HG02798 (cell line): ENCODE measurements at regions not wholly inside any gene's neighbourhood (a gene's known extent, or its start where the extent isn't known, plus 50 kb on each side); places are given as distances from the start of the nearest gene placed in this dataset.
"Not testable (repeated sequence)": the region's sequence is repeated elsewhere in the genome, so short reads cannot be mapped to it uniquely, and the experiment has no call there.

Experiments
- ATAC-seq: cut with Tn5 transposase; IDR thresholded peaks from one replicate; pipeline ENCODE4 v1.9.1; 2021; ENCODE audit warnings: mild to moderate bottlenecking; ENCODE audit not compliant: unreplicated experiment, poor library complexity

DNA sequence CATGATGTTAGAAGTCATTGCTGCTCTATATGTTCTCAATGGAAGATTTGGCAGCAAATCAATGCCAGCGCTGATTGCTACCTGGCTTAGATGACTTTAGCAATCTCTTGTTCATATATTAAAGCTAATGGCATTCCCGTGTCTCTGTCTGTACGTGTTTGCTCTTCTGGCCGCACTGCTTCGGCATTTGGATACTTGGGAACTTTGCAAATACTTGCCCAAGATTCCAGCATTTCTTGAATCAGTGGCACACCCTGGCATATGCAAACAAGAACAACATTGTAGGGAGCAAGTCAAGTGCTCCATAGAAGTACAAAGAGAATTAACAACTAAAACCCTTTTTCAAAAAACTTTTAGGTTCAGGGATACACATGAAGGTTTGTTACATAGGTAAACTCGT, 128.9 kb upstream of the TMEM164 start:
- no peak for ATAC-seq

GRCh38 chrX:109874548-109874947, 128.4 kb upstream of the TMEM164 start:
- ATAC-seq = no peak

- ATAC-seq = no peak
Observed at GRCh38 chrX:109875831-109876230, 127.1 kb upstream of the TMEM164 start.

GRCh38 chrX:109878236-109878635, 124.7 kb upstream of the TMEM164 start:
- ATAC-seq = no peak

DNA sequence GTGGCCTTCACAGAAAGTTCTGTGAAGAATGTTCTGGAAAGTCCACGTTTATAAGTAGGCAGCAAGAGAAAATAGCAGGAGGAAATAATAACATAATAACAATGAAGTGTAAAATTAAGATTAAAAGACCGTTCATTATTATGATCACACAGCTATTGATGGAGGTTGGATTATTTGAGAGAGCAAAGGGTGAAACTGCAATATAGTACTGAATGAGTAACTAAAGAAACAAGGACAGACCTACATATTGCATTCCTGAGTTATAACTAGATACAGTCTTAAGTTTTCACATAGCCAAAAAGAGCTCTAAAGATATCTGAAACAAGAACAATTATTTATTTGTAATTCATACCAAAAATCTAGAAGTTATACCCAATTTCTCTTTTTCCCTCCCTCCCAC, 122.9 kb upstream of the TMEM164 start:
- no peak for ATAC-seq

DNA sequence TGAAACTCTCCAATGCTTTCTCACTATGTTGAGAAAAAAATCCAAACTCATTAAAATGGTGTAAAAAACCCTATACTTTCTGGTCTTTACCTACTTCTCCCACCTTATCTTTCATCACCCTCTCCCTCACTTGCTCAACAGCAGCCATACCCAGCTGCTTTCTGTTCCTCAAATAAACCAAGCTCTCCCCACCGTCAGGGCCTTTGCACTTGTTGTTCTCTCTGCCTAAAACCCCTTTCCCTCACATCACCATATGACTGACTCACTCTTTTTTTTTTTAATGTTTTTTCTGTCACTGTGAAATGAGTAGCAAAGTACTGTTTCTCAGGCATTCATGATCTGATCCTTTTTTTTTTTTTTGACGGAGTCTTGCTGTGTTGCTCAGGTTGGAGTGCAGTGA, 122.3 kb upstream of the TMEM164 start:
- ATAC-seq = peak; percentile 91

DNA sequence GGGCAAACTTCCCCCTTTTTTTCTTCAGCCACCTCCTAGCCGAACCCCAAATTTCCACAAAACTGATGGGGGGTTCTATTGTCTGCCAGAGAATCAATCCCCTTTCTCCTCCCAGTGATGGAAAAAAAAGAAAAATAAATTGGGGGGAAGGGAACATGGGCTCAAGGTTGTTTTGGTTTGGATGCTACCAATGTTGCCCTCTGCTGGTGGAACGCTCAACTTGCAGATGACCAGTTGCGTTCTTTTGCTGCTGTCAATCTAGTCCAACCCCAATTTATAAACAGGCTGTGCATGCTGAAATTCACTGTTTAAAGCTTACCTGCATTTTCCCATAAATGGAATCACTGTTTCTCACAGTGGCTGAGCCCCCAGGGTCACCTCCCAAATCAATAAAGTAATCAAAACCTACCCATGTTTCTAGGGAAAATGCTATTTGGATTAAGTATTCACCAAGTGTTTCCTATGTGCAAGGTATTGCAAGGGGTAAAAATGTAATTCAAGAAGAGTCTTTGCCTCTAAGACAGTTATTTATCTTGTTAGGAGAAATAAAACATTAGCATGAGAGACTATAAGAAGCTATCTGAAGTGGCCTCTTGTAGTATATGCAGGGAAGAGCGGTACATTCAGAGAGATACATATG, 116.7 kb upstream of the TMEM164 start:
- no peak for ATAC-seq

GRCh38 chrX:109889289-109890006, 113.5 kb upstream of the TMEM164 start:
- ATAC-seq = peak; percentile 46

DNA sequence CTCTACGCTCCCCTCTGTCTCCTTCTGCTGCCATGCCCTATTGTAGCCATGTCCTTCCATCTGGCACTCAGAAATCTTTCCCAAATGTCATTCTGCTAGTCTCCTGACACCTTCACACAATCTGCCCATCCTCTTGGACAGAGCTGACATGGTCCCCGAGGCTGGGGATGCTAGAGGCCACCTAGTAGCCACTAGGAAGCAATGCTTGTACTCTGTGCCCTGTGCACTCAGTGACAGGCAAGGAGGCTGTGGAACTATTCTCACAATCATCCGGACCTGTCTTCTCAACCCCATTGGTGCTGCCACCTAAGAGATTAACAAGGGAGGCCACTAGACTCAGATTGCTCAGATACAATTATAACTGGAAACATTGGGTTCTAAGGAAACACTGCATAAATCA, 112.6 kb upstream of the TMEM164 start:
- ATAC-seq = no peak

DNA sequence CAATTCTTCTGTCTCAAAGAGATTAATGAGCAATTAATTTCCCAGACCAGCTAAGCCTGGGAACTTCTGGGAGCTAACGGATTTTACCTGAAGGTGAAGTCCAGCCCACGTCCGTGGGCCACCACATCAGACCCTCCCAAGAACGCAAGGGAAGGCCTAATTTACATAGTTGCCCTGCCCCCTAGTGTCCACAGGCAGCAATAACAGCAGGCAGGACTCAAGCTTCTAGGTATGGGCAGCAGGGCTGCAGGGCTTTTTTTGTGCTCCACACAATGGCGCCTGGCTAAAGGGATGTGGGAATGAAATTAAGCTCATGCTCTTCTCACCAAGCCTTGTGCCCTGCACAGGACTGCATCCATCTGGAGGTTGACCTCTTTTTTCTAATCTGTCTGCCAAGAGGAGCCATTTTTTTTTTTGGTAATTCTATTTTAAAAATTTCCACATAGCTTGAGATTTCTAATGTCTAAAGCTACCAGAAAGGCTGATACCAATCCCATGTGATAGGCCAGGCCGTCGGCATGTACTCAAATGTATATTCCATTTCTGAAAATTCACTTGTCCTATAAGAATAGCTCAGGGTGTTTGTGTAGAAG, 111.9 kb upstream of the TMEM164 start:
- ATAC-seq = peak; percentile 78

DNA sequence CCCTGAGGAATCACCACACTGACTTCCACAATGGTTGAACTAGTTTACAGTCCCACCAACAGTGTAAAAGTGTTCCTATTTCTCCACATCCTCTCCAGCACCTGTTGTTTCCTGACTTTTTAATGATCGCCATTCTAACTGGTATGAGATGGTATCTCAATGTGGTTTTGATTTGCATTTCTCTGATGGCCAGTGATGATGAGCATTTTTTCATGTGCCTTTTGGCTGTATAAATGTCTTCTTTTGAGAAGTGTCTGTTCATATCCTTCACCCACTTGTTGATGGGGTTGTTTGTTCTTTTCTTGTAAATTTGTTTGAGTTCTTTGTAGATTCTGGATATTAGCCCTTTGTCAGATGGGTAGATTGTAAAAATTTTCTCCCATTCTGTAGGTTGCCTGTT, 106.9 kb upstream of the TMEM164 start:
- not testable (repeated sequence) for ATAC-seq

DNA sequence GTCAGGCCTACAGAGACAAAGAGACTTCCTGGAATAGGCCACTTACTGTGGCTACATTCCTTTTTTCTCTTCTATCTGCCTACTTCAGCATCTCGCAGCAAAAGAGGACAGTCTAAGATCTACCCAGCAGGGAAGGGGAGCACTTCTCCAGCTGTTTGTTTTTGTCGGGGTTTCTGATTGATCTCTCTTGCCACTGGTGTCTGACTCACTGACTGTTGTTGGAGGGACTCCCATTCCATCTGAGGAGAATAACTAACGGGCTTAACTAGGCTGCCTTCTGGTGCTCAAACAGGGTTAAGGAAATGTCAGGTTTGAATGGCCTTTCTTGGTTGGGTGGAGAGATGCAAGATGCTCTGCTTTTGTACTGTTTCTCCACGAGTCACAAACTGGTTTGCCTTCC, 100.2 kb upstream of the TMEM164 start:
- ATAC-seq = no peak

- no peak for ATAC-seq
Observed at GRCh38 chrX:109911046-109911445, 91.9 kb upstream of the TMEM164 start.

DNA sequence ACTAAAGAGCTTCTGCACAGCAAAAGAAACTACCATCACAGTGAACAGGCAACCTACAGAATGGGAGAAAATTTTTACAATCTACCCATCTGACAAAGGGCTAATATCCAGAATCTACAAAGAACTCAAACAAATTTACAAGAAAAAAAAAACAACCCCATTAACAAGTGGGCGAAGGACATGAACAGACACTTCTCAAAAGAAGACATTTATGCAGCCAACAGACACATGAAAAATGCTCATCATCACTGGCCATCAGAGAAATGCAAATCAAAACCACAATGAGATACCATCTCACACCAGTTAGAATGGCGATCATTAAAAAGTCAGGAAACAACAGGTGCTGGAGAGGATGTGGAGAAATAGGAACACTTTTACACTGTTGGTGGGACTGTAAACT, 89.9 kb upstream of the TMEM164 start:
- not testable (repeated sequence) for ATAC-seq

DNA sequence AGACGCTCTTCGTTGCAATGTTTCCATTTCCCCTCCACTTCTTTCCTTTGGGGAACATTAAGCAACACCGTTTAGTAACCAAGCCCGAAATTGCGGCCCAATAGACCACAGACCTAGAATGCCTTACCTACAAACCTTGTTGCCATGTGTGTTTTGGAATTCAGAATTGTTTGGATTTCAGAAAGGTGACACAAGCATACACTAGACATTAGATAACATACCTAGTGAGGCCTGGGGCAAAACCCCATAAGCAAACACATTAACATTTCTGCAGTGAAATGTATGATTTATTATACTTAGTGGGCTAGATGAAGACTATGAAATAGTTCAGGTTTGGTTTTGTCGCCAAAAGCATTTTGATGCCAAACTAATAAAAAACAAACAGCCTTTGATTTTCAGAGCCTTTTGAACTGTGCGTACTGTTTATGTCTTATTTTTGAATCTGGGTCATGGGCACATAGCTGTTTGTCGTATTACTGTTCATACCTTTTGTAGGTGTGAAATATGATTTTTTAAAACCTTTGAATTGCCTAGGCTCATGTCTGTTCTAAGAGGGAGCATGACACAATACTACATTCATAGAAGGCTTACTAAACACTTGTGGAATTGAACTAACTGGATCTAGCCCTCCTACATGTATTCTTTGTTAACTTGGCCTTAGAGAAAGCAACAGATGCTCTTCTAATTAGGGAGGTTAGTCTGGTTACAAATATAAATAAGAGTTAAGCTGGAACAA, 88.6 kb upstream of the TMEM164 start:
- ATAC-seq = no peak

DNA sequence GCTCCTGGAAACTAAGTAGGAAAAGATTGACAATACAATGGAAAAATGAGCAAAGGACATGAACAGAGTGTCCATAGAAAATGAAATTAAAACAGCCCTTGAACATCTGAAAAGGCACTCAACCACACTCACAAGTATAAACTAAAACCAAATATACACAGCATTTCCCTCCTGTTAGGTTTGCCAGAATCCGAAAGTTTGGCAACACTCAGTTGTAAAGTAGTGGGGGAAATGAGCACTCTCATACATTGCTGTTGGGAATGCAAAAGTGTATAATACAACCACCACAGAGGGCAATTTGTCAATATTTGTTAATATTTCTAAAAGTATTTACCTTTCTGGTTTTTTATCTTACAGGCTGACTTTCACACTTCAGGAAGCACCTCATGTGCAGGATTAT, 84.2 kb upstream of the TMEM164 start:
- ATAC-seq = no peak

DNA sequence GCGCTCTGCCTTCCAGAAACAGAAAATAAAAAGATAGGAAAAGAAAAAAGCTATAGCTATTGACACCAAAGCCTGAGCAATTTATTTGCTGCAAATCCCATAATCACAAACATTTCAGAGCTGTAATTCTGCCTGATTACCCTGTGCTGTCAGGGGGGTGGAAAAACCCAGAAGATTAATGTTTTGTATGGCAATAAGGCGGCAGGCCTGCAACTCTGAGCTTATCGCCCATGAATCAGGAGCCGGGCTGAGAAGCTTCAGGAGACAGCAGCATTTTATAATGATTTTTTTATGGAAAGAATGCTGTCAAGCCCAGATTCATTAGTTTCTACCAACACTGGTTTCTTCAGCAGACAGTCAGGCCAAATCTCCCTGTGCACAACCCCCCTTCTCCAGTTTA, 82.6 kb upstream of the TMEM164 start:
- no peak for ATAC-seq

- no peak for ATAC-seq
Observed at GRCh38 chrX:109920868-109921267, 82.0 kb upstream of the TMEM164 start.

DNA sequence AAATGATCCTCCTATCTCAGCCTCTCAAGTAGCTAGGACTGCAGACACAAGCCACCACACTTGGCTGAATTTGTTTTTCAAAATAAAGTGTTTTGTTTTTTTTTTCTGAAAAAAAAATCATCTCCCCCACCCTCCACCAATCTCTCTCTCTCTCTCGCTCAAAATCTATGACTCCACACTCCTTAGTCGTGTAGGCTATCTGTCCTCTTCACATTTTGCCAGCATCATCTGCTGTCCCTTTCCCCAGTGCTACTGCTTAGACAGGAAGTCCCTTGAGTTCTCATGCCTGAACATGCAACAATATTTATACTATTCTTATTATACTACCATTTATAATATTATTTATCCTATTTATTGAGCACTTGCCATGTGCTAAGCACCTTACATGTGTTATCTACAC, 80.7 kb upstream of the TMEM164 start:
- no peak for ATAC-seq

- not testable (repeated sequence) for ATAC-seq
Observed at GRCh38 chrX:109925003-109925402, 77.9 kb upstream of the TMEM164 start.

DNA sequence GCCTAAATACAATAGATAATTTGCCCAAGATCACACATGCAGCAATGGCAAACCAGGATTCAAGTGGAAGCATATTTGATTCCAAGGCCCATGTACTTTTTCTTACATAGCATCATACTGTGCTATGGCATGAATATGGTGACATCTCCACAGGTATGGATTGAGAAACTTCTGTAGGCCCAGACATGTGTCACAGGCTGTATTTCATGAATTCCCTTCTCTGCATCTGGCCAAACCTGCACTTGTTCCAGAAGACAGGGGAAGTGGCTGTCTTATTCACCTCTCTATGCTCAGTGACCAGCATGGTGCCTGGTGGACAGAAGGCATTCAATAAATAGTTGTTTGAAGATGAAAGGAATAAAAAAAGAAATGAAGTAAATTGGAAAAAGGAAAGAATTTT, 77.3 kb upstream of the TMEM164 start:
- ATAC-seq = no peak
